Gastroesophageal sphincter (tissue), 4 donors: ENCODE measurements at regions not wholly inside any gene's neighbourhood (a gene's known extent, or its start where the extent isn't known, plus 50 kb on each side); places are given as distances from the start of the nearest gene placed in this dataset.

ENCODE experiments used
- ATAC-seq: fragments of 150-250 bp; one replicate; pipeline ENCODE4 v1.9.1; 2016; ENCODE audit warnings: mild to moderate bottlenecking, moderate library complexity
- H3K27ac ChIP-seq, 4 donors: fragments of 200-600 bp; sonication (generic) in 3 of 4; 1 replicate in 3 of 4; 2 replicates in 1 of 4; pipeline ENCODE4 v1.5.1; 2016 to 2019
- H3K27me3 ChIP-seq: fragments of 200-600 bp; sonication (generic); one replicate; pipeline ENCODE4 v1.5.1; 2019
- H3K36me3 ChIP-seq, 2 donors: fragments of 200-600 bp; sonication (generic); one replicate each; pipeline ENCODE4 v1.5.1; 2019; ENCODE audit warnings: control low read depth in 1 of 2
- H3K4me1 ChIP-seq, 3 donors: fragments of 200-600 bp; sonication (generic); 1 replicate in 2 of 3; 2 replicates in 1 of 3; pipeline ENCODE4 v1.5.1; 2016 to 2019; ENCODE audit warnings: control low read depth in 2 of 3
- H3K4me3 ChIP-seq, 2 donors: fragments of 200-600 bp; sonication (generic); one replicate each; pipeline ENCODE4 v1.5.1; 2019; ENCODE audit warnings: mild to moderate bottlenecking in 1 of 2, moderate library complexity in 1 of 2
- H3K9me3 ChIP-seq, 3 donors: fragments of 200-600 bp; sonication (generic); one replicate each; pipeline ENCODE4 v1.5.1; 2017 to 2019; ENCODE audit warnings: control low read depth in 2 of 3
- EP300 ChIP-seq: sonication (generic); formaldehyde crosslinking; IDR thresholded peaks from one replicate; pipeline ENCODE4 v1.6.1; 2017; ENCODE audit warnings: antibody characterized with exemption, mild to moderate bottlenecking
- POLR2A ChIP-seq, 2 donors: fragments of 450-650 bp; IDR thresholded peaks; one replicate each; pipeline ENCODE4 v1.6.1; 2017; ENCODE audit warnings: antibody characterized with exemption in 2 of 2, mild to moderate bottlenecking in 2 of 2, moderate library complexity in 1 of 2
- POLR2AphosphoS5 ChIP-seq: sonication (generic); formaldehyde crosslinking; IDR thresholded peaks from one replicate; pipeline ENCODE4 v1.6.1; 2017; ENCODE audit warnings: antibody characterized with exemption
- WGBS, 2 donors: methylation state at CpG; one replicate each; pipeline ENCODE4 v1.1.5; 2018; ENCODE audit warnings: low coverage in 1 of 2; 5-methylcytosine and 5-hydroxymethylcytosine counted together
- TF ChIP-seq, protein P1 (sequence below), 4 experiments: fragments of 200-600 bp in 2 of 4; fragments of 450-650 bp in 2 of 4; sonication (generic) in 1 of 4; IDR thresholded peaks; one replicate each; pipeline ENCODE4 v1.5.1; 2017 to 2019; ENCODE audit warnings: antibody characterized with exemption in 4 of 4, mild to moderate bottlenecking in 2 of 4, moderate library complexity in 2 of 4

DNA sequence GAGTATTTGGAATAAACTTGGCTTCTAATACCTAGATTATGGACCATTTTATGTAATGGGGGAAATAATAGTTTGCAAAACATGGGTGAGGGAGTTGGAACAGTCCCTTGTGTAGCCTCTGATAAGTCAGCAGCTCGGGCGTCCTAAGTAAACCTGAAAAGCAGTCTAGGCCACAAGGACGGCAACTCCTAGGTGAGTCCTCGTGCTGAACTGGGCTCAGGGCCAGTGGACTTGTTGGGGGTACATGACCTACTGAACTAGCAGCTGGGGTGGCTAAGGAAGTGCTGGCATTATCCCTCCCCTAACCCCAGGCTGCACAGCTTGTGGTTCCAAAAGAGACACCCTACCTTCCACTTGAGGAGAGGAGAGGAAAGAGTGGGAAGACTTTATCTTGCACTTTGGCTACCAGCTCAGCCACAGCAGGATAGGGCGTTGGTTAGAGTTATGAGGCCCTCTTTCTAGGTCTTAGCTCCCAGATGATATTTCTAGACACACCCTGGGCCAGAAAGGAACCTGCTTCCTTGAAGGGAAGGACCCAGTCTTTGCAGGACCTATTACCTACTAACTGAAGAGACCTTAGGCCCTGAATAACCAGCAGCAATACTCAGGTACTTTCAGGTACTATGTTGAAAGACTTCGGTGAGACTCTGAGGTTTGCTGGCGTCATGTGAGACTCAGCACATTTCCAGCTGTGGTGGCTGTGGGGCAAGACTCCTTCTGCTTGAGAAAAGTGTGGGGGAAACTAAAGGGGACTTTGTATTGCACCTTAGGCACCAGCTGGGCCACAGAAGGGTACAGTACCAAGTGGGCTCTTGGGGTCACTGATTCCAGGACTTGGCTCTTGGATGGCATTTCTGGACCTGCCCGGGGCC, 71.0 kb downstream of the AQP4 start:
- Histone ChIP-seq H3K9me3 (peaks cover 0 to 4% (median 0%) of the 10 kb centered on the region in 3 donors), H3K4me1 (no peaks in the 10 kb centered on the region), H3K27me3 (no peaks in the 10 kb centered on the region), H3K4me3 (no peak overlapping the region), H3K36me3 (no peaks in the 10 kb centered on the region), H3K27ac (no peak overlapping the region)
- no peak for ATAC-seq
- 80% methylated on average over 4 of the region's 8 CpGs; no CpG with 5 or more reads in 1 of the 2 donors for WGBS, 2 donors
- TF ChIP-seq POLR2AphosphoS5: no peak

DNA sequence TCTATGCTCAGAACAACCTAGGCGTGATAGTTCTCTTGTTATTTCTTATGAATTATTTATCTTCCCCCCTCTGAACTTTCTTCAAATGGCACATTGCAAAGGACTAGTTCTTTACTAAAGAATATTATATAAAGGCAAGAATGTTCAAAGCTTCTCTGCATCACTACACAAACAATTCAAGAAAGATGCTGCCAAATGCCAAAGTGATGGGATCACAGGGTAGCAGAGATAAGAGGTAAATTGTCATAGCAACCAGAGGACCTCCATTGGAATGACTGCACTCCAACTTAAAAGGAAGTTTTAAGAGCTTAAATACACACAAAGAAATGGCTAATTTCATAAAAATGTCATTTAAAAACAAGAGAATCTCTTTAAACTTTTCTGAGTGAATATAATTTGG, 72.8 kb downstream of the AQP4 start:
- H3K9me3 ChIP-seq: no peaks in the 10 kb centered on the region
- TF ChIP-seq POLR2AphosphoS5 (no peak), EP300 (no peak), POLR2A (IDR thresholded peaks at IDR 0.05) (no peak)
- TF ChIP-seq, protein P1, sequence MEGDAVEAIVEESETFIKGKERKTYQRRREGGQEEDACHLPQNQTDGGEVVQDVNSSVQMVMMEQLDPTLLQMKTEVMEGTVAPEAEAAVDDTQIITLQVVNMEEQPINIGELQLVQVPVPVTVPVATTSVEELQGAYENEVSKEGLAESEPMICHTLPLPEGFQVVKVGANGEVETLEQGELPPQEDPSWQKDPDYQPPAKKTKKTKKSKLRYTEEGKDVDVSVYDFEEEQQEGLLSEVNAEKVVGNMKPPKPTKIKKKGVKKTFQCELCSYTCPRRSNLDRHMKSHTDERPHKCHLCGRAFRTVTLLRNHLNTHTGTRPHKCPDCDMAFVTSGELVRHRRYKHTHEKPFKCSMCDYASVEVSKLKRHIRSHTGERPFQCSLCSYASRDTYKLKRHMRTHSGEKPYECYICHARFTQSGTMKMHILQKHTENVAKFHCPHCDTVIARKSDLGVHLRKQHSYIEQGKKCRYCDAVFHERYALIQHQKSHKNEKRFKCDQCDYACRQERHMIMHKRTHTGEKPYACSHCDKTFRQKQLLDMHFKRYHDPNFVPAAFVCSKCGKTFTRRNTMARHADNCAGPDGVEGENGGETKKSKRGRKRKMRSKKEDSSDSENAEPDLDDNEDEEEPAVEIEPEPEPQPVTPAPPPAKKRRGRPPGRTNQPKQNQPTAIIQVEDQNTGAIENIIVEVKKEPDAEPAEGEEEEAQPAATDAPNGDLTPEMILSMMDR (IDR thresholded peaks at IDR 0.05): no peak
- no peak overlapping the region for H3K4me3 ChIP-seq
- no peaks in the 10 kb centered on the region for H3K36me3 ChIP-seq
- ATAC-seq: no peak
- WGBS, 2 donors: 91 to 100% methylated on average over 1 of the region's 1 CpG
- H3K4me1 ChIP-seq: no peaks in the 10 kb centered on the region
- H3K27ac ChIP-seq: no peak overlapping the region
- H3K27me3 ChIP-seq: no peaks in the 10 kb centered on the region

DNA sequence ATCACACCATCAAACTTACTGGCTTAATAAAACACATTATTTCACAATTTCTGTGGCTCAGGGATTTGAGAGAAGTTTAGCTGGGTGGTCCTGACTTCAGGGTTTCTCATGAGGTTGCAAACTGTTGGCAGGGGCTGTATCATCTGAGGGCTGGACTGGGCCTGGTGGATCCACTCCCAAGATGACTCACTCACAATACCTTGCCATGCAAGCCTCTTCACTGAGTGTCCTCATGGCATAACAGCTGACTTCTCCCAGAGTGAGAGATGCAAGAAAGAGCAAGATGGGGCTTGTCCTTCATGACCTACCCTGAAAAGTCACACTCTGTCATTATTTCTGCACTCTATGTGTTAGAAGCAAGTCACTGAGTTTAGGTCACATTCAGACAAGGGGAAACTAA, 73.8 kb downstream of the AQP4 start:
- no peaks in the 10 kb centered on the region for H3K36me3 ChIP-seq
- no peak for ATAC-seq
- TF ChIP-seq POLR2A (IDR thresholded peaks at IDR 0.05): no peak
- TF ChIP-seq, protein P1 (IDR thresholded peaks at IDR 0.05): no peak
- no peak for TF ChIP-seq EP300
- TF ChIP-seq POLR2AphosphoS5: no peak

DNA sequence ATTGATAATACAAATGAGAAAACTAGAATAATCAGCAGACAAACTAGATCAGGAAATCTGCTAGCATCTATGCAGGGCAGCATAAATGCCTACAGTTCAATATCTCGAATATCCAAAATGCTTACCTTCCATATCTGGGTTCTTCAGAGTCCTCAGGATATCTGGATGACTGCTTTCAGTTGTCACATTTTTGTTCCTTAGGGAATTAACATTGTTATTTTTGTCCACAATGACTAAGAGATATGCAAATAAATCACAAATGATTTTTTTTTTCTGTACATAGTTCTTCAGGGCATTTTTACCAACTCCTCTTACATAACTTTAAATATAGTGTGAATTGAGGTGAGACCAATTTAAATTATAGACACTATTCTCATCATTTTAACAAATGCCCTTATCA, 80.9 kb downstream of the AQP4 start:
- WGBS, 2 donors: 80 to 90% methylated on average over 1 of the region's 1 CpG
- TF ChIP-seq POLR2A (IDR thresholded peaks at IDR 0.05) (no peak), POLR2AphosphoS5 (no peak), EP300 (no peak)
- TF ChIP-seq, protein P1 (IDR thresholded peaks at IDR 0.05): no peak

More for the DNA sequence above, 73.8 kb downstream of the AQP4 start:
- no peaks in the 10 kb centered on the region for H3K27me3 ChIP-seq
- no peak overlapping the region for H3K4me3 ChIP-seq
- no peaks in the 10 kb centered on the region for H3K4me1 ChIP-seq
- no peak overlapping the region for H3K27ac ChIP-seq
- no peaks in the 10 kb centered on the region for H3K9me3 ChIP-seq

DNA sequence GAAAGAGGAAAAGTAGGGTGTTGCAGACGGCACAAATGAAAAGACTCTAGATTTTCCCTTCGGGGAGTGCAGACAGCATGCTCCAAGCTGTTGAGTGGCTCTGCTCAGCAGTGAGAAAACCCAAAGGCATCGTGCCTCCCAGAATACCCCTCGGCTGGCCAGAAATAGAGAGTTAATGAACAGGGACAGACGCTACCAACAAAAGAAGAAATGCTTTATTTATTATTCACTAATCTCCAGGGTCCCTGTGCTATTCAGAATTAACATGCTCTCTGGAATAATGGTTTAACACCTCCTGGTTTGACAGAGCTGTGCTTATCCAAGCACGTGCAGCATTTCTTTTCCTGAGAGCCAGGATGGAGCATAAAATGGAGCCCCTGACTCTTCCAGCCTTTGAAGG, 82.3 kb downstream of the AQP4 start:
- WGBS, 2 donors: 77 to 78% methylated on average over 4 to 6 of the region's 6 CpGs
- no peaks in the 10 kb centered on the region for H3K36me3 ChIP-seq
- no peak overlapping the region for H3K4me3 ChIP-seq
- no peak for ATAC-seq
- no peak overlapping the region for H3K27ac ChIP-seq
- H3K9me3 ChIP-seq: no peaks in the 10 kb centered on the region
- peaks cover 3% of the 10 kb centered on the region for H3K27me3 ChIP-seq
- H3K4me1 ChIP-seq: no peaks in the 10 kb centered on the region
- TF ChIP-seq, protein P1 (IDR thresholded peaks at IDR 0.05): no peak
- TF ChIP-seq POLR2A (IDR thresholded peaks at IDR 0.05): no peak
- TF ChIP-seq EP300: no peak
- TF ChIP-seq POLR2AphosphoS5: no peak

More for the DNA sequence above, 80.9 kb downstream of the AQP4 start:
- H3K36me3 ChIP-seq: no peaks in the 10 kb centered on the region
- no peak overlapping the region for H3K4me3 ChIP-seq
- ATAC-seq: no peak
- H3K9me3 ChIP-seq: no peaks in the 10 kb centered on the region
- H3K27ac ChIP-seq: no peak overlapping the region
- no peaks in the 10 kb centered on the region for H3K27me3 ChIP-seq
- H3K4me1 ChIP-seq: no peaks in the 10 kb centered on the region
